ENCODE measurements at regions not wholly inside any gene's neighbourhood (a gene's known extent, or its start where the extent isn't known, plus 50 kb on each side); places are given as distances from the start of the nearest gene placed in this dataset.

- TF ChIP-seq USF1 (CRISPR knock-in tag; IDR thresholded peaks at IDR 0.05) (no peak), IRF2 (CRISPR knock-in tag; IDR thresholded peaks at IDR 0.05; ENCODE audit: borderline replicate concordance, low read depth) (no peak), FOXJ3 (CRISPR knock-in tag; IDR thresholded peaks at IDR 0.05; ENCODE audit: borderline replicate concordance) (no peak), MAX (CRISPR knock-in tag; IDR thresholded peaks at IDR 0.05) (no peak), CBFB (CRISPR knock-in tag; IDR thresholded peaks at IDR 0.05; ENCODE audit: low read depth) (no peak), CTCF (IDR thresholded peaks at IDR 0.05) (no peak), CREB1 (CRISPR knock-in tag; IDR thresholded peaks at IDR 0.05) (no peak), JUN (CRISPR knock-in tag; IDR thresholded peaks at IDR 0.05) (no peak), ZNF512 (CRISPR knock-in tag; IDR thresholded peaks at IDR 0.05; ENCODE audit: borderline replicate concordance) (no peak), USF2 (CRISPR knock-in tag; IDR thresholded peaks at IDR 0.05) (no peak), ESRRA (CRISPR knock-in tag; IDR thresholded peaks at IDR 0.05; ENCODE audit: borderline replicate concordance) (no peak), ZNF138 (CRISPR knock-in tag; conservative IDR thresholded peaks at IDR 0.05) (no peak), PRRX2 (CRISPR knock-in tag; IDR thresholded peaks at IDR 0.05) (no peak)
Observed at GRCh38 chr2:215637651-215638050, 201.8 kb upstream of the FN1 start.
